Activated T-cell treated with anti-CD3 and anti-CD28 coated beads, Interleukin-2, amount 50 U/mL, for 1 hour (primary cell): ENCODE measurements at regions not wholly inside any gene's neighbourhood (a gene's known extent, or its start where the extent isn't known, plus 50 kb on each side); places are given as distances from the start of the nearest gene placed in this dataset.

Experiments
- DNase-seq: peaks from one replicate; pipeline ENCODE4 v3.0.0-alpha.2; 2020

DNA sequence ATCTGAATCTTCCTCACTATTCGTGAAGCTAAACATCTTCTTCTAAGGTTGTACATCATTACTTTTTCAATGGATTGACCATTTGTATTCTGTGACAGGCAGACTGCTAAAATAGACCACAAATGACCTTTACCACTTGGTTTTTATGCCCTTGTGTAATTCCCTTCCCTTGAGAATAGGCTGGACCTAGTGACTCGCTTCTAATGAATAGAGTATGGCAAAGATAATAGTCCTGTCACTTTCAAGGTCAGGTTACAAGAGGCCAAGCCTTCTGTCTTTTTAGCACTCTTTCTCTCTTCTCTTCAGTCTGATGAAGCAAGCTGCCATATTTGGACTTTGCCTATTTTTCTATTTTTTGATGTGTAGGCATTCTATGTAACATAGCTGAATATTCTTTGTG lies 492.9 kb downstream of the SOX6 start:
- DNase-seq = no peak

DNA sequence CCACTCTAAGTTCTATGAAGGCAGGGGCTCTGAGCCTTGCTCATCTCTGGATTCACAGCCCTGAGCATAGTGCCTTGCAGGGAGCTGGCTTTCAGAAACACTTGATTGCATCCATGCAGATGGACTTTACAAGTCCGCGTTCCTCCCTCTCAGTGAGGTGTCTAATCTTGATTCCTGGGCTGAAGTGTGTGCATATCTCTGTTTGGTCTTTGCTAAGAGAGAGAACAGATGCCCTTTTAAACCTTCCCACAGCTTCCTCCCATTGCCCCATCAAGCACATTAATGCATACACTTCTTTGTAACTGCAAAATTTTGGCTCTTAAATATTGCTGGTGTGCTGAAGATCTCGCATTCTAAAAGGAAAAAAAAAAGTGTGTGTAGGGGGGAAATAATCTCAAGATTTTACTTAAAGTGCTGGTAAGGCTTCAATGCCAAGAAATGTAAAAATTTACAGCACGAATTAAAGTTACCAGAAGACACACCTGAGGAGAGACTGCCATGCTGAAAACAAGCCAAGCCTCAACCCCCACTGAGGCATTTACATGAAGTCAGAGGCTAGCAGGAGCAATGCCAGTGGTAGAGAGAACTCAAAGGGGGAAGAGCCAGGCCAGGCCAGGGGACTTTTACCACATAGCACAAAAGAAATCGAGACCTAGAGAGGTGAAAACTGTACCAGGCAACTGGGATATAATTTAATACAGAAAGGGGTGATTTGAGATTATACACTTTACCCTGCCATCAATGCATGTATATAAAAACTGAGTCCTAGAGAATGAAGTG lies 492.1 kb downstream of the SOX6 start:
- no peak for DNase-seq

GRCh38 chr11:15865212-15865987 lies 490.9 kb downstream of the SOX6 start:
- DNase-seq = no peak

DNA sequence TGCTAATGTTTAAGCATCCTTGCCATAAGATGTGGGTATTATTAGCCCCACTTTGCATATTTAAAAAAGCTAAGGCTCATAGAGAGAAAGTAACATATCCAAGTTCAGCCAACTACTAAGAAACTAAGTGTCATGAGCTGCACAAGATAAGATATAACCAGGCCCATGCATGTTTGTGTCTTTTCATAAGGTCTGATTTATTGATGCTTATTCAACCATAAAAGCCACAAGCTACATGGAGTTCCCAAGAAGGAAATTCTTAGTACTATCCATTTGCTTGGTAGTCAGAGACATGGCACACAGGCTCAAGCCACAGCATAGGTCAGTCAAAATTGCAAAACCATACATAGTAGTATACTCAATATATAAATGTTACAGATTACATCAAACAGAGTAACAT lies 488.5 kb downstream of the SOX6 start:
- no peak for DNase-seq

GRCh38 chr11:15870911-15871310 lies 485.4 kb downstream of the SOX6 start:
- no peak for DNase-seq

DNA sequence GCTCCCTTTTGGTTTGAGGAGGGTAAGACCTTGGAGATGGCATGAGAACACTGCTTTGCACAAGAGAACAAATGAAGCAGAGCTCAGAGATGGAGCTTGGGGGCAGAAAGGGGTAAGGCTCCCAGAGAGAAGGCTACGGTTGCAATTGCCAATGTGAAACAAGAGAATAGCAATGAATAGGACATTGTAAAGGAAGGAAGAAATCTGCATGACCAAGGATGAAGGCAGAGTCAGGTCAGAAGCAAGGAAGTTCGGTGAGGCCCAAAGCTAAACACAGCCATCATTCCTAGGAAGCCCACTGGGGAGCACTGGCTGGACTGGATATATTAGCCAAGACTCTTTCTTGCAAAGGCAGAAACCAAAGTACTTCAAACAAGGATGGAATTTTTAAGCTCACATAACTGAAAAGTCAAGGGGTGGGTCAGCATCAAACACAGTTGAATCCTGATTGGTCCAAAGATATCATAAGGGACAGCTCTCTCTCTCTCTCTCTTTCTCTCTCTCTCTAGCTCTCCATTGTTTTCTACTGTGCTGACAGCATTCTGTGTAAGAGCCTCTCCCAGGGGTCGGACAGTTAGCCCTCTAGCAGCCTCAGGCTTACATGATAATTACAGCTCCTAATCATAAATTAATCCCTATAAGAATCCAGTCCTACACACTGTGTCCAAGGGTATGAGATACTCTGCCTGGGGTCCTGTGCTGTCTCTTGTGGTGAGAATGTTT lies 484.3 kb downstream of the SOX6 start:
- DNase-seq = no peak

DNA sequence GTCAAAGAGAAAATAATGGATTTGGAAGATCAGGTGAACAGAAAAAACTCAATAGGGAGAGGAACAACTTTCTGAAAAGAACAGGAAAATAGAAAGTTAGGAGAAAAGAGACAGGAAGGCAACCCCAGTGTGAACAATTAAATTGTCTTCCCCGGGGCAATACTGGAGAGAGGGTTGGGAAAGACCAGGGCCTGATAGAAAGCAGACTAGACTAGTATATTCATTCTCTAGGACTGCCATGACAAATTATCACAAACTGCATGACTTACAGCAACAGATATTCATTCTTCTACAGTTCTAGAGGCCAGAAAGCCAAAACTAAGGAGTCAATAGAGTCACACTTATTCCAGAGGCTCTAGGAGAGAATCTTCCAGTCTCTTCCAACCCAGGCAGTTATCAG lies 482.8 kb downstream of the SOX6 start:
- no peak for DNase-seq

DNA sequence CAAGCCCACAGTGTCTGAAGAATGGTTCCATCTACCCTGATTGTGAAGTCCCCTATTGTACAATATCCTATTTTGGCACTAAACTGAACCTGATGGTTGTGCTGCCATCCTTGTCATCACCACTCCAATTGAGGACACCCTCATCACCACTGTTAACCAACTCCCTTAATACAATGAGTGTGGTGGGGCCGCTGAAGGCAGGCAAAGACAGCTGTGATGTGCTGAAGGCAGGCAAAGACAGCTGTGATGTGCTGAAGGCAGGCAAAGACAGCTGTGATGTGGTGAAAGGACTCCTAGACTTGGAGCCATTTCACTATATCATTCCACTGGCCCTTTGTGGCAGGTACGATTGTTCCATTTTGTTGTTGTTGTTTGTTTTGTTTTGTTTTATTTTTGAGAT lies 481.6 kb downstream of the SOX6 start:
- no peak for DNase-seq

DNA sequence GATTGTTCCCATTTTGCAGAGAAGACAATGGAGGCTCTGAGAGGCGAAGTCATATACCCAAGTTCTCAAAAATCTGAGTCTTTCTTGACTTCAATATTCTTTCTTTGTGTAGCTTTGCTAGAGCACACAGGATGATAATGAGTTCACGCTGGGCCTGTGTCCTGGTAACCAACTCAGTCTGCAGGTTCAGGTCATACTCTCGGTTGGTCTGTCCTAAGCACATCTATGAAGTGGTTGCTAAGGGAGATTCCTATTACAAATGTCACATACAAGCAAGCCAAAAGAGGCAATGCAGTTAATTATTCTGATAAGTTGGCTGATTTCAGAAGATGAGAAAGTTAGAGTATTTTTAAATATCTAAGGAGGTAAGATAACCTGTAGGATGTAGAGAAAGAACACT lies 481.0 kb downstream of the SOX6 start:
- no peak for DNase-seq

GRCh38 chr11:15875943-15876342 lies 480.4 kb downstream of the SOX6 start:
- no peak for DNase-seq

DNA sequence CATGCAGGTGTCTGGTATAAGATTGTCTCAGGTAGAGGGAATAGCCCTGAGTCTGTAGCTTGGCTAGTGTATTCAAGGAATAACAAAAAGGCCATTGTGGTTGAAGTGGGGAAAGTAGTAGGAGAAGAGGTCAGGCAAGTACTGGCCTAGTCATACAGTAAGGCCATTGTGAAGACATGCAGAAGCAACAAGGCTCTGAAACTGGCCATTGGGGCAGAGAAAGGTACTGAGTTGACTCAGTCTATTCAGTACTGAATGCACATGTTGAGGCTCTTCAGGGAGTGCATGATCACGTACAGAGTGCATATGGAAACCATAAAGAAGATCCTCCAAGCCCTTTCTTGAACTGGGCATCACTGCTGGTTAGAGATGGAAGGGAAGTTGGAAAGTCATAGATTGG lies 477.6 kb downstream of the SOX6 start:
- no peak for DNase-seq

DNA sequence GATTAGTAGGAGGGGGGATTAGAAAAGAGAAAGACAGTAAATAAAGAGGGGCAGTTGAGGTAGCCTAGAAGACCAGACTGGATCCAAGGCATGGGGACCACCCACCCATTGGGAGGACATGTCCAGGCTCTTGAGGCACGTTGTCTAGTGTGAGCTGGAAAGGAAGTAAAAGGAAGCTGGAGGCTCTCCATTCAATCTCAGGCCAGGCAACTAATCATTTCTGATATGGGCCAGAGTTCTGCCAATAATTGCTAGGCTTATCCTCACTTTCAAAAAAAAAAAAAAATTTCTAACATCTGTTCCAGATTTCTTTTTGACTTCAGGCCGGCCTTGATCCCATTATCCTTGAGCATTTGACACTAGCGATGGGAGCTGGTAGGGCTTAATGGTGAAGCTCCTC lies 476.1 kb downstream of the SOX6 start:
- no peak for DNase-seq

DNA sequence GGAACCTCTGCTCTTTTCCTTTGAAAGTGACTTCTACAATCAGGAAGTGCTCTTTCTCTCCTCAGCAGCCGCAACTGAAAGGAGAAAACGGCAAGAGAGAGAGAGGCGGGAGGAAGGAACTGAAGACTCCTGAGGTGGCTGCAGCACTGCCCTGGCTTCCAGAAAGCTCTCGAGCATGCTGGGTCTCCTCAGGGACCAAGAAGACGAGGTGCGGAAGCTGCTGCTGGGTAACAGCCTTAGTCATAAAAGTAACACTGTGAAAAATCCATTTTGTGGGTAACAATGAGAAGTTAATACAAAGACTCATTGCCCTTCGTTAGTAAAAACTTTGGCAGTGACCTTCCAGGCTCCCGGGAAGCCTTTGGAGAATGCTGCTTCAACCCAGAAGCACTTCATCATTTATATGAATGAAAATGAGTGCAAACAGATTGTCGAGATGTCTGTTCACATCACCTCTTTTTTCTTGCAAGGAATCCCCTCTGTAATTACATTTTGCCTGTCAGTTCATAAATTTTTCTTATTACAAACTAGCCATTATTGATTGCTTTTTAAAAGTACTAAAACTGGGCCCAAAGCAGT lies 473.4 kb downstream of the SOX6 start:
- DNase-seq = no peak

GRCh38 chr11:15883455-15883920 lies 472.9 kb downstream of the SOX6 start:
- no peak for DNase-seq

DNA sequence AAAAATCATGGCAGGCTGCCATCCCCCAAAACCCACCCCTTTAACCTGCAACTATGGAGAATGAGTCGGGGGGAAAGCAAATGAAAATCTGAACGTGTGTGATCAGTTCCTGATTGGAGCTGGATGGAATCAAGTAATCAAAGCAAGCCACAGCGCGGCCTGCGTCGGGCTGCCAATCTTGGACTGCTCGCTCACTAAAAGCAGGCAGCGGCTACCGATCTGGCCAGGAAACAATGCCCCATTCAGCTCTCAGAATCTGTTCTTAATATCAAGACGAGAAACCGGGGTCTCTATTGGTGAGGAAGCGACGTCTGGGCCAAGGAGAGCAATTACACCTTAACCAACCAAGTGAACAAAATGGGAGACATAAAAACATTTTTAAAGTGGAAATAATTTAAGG lies 472.2 kb downstream of the SOX6 start:
- no peak for DNase-seq

DNA sequence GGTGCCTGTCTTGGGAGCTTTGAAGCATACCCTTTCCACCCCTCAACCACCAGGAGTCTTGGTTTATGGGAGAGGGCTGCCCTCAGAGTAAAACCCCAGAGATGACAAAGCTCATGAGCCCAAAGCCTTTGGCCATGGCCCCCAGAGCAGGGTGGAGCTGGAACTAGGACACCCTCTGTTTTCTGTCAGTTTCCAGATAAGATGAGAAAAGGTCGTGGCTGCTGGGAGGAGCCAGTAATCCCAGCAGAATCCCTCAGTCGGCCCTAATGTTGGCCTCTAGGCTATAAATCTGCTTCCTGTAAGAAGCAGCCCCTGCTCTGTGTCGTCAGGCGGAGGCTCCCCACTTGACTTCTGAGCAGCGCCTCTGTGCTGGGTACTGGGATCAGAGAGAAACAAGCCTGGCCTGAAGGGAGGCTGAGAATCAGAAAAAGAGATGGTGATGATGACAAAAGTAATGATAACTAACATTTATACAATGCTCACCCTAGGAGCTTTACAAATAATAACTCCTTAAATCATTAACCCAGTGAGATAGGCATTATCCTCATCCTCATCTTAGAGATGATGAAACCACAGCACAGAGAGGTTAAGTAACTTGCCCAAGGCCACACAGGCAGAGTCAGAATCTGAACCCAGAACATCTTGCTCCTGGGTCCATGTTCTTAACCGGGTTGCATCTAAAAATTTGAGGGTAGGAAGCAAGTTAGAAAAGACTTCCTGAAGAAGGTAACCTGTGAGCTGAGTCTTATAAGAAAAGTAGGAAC lies 471.4 kb downstream of the SOX6 start:
- DNase-seq = no peak

GRCh38 chr11:15885854-15886253 lies 470.5 kb downstream of the SOX6 start:
- no peak for DNase-seq

GRCh38 chr11:15886299-15886698 lies 470.0 kb downstream of the SOX6 start:
- DNase-seq = no peak

DNA sequence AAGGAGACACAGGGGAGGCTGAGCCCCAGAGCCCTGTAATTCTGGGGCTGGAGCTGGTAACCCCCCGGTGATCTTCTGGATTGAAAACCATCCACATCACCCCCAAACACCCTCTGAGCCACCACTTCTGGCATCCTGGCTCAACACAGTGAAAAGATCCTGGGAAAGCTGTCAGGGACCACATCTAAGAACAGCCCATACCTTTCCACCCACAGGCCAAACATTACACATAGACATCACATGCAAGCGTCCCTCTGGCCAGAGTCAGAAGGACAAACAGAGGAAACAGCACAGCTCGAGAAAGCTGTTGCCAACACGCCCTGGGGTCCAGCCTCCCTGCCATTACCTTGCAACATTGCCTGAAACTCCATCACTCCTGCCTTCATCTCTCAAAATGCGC lies 469.5 kb downstream of the SOX6 start:
- no peak for DNase-seq

DNA sequence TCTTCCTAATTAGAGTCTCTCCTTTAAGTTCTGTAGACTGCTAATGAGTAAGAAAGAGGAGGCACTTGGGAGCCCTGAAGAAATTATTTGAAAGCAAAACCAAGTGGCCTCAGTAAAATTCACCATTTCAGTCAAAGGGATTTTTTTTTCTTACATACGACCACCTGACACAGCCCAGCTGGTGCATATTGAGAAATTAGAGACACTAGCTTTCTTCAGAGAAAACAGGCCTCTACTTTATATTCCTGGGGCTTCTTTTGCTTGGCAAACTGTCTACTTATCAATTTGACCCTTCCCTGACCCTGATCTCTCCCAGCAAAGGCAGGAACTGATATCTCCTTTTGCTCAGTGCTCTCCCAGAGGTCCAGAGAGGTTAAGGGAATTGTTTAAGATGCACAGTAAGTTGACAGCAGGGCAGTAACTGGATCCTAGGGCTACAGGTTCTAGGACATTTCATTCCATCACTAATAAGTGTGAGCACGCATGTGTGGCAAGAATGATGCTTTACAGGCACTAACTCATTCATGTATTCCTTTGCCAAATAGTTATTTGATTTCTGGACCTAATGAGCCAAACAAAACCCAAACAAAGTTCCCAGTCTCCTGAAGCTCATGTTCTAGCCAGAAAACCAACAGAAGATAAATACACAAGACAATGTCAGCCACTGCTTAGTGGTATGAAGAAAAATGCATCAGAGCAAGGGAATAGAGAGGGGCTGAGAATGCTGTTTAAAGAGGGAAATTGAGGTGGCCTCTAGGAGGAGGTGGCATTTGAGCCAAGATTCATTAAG lies 467.6 kb downstream of the SOX6 start:
- DNase-seq = no peak

DNA sequence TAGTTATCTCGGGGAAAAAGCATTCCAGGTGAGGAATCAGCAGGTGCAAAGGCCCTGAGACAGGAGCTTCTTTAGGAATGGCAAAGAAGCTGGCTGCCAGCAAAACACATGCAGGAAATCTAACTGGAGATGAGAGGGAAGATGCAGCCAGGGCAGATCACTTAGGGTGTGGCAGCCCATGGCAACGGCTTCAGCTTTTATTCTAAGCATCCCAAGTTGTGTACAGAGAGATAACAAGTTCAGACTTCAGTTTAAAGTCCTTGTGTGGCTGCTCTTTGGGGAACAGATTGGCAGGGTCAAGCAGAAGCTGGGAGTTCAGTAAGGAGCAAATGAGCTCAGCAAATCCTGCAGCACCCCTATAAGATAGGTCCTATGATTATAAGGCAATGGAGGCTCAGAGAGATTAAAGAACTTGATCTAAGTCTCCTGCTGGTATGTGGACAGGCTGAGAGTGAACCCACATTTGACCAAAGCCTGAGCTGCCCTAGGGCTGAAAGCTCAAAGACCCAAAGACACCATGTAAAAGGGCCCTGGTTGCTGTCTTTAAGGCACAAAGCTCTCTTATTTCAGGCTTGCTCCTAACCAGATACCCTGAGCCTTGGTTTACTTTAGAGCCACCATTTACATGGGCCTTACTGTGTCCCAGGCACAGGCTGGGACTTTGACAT lies 466.8 kb downstream of the SOX6 start:
- no peak for DNase-seq
